GM12875 (cell line): ENCODE measurements at regions not wholly inside any gene's neighbourhood (a gene's known extent, or its start where the extent isn't known, plus 50 kb on each side); places are given as distances from the start of the nearest gene placed in this dataset.

Source experiments
- H3K4me3 ChIP-seq: one replicate; pipeline ENCODE4 v1.5.1; 2011; ENCODE audit warnings: low read depth, low read length, control low read depth
- TF ChIP-seq, protein P1 (sequence below): IDR thresholded peaks from 2 replicates; pipeline ENCODE4 v1.5.1; 2011; ENCODE audit warnings: low read depth, mild to moderate bottlenecking, control low read depth, inconsistent platforms, low read length, moderate library complexity, borderline replicate concordance; ENCODE audit not compliant: insufficient read depth

DNA sequence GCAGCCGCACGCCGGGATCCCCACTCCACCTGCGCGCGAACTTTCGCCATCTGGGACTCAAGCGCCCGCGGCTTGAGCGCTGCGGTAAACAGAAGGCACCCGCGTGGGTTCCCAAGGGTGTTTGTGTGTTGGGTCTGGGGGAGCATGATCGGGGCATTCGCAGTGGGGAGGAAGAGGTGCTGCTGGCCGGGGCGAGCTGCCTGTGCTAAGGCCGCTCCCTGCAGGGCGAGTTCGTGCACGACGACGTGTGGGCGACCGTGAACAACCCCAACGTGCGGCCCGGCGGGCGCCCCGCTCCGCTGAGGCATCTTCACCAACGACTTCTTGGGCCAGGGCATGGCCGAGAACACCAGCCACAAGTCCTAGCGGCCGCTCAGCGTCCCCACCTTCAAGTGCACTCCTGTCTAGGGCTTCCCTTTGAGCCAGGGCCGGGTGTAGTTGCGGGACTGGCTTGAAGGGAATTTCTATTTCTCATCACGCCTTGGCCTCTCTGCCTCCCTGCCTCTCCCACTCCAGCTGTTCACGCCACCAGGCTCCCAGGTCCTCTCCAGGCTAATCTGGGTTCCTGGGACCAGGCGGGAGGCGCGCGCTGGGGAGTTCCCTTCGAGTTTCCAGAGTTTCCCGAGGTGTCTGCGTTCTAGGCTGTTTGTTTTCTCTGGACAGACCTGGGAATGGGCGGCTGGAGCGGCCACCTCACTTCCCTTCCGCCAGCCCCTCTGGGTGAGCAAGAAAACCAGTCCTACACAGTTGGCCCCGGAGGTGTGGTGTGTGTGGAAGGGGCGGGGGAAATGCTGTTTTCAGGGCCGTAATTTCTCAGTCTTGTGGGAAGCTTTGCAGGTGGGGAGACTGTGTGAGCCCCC, 417.8 kb upstream of the TMTC1 start:
- no peak overlapping the region for H3K4me3 ChIP-seq
- TF ChIP-seq, protein P1, sequence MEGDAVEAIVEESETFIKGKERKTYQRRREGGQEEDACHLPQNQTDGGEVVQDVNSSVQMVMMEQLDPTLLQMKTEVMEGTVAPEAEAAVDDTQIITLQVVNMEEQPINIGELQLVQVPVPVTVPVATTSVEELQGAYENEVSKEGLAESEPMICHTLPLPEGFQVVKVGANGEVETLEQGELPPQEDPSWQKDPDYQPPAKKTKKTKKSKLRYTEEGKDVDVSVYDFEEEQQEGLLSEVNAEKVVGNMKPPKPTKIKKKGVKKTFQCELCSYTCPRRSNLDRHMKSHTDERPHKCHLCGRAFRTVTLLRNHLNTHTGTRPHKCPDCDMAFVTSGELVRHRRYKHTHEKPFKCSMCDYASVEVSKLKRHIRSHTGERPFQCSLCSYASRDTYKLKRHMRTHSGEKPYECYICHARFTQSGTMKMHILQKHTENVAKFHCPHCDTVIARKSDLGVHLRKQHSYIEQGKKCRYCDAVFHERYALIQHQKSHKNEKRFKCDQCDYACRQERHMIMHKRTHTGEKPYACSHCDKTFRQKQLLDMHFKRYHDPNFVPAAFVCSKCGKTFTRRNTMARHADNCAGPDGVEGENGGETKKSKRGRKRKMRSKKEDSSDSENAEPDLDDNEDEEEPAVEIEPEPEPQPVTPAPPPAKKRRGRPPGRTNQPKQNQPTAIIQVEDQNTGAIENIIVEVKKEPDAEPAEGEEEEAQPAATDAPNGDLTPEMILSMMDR: no peak

DNA sequence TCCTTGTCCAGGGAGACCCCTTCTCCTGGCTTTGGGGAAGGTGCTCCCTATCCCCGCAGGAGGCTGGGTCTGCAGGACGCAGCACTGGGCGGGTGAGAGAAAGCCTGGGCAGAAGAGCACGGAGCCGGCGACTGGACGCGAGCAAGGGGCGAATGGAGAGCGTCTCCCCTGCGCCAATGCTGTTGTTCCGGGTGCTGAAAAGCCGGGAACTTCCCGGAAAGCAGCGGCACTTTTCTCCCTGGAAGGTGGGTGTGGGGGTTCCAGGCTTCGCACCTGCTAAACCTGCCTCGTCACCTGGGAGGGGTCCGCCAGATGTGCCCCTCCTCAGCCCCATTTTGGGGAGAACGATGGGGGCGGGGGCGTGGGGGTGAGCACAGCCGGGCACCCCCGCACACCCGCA, 417.1 kb upstream of the TMTC1 start:
- TF ChIP-seq, protein P1: no peak
- no peak overlapping the region for H3K4me3 ChIP-seq

DNA sequence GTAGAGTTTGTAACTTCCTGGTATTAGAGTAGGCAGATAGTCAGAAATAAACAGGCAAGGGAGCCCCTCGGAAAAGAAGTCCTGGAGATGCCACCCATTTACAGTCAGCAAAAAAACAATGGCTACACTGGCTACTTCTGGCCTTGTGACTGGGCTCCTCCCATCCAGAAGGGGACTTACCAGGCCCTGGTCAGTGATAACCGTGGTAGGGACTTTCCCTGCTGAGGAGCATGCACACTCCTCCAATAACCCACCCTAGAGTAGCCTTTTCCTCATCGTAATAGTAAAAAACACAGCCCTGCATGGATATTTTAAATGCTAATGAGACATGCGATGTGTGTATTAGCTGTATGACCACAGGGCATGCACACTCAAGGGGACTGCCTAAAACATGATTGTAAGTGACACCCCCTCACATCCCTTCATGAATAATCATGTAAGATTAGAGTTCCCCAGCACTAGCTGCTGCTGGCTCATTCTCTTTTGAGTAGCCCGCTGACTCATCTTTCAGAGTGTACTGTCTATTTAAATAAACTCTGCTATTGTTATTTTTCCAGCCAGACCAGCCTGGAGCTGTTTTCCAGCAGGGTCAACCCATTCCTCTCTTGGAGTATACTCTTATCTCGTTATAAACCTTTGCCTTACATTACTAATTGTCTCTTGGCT, 413.8 kb upstream of the TMTC1 start:
- H3K4me3 ChIP-seq: no peak overlapping the region
- TF ChIP-seq, protein P1: no peak

DNA sequence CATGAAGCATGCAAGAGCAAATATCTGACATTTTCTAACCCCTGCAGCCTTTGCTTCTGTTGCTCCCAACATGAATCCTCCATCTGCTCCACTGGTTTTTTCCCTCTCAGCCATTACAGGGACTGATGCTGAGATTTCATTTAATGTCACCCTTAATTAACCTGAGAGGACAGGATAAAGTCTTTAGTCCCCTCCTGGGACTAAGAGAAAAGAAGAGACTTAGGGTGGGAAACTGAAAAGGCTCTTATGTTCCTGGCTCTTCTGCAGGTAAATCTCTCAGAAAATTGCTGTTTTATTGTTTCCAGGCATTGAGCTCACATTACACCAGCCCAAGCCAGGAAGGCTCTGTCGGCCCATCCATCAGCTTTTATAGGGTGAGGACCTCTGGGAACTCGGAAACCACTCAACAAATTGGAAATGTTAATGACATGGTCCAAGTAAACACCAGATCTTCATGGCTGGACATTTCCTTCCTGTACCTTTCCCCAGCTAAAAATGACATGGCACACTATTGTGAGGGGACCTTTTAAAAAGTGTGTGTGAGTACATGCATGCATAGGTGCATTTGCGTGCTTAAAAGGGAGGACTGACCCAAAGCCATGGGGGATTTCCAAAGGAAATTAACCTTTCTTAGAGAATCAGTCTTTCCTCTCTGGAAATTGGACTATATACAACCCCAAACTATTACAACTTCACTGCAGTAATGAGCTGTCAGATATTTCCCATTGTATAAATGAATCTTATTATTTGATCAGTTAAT, 408.1 kb upstream of the TMTC1 start:
- no peak overlapping the region for H3K4me3 ChIP-seq
- TF ChIP-seq, protein P1: no peak

DNA sequence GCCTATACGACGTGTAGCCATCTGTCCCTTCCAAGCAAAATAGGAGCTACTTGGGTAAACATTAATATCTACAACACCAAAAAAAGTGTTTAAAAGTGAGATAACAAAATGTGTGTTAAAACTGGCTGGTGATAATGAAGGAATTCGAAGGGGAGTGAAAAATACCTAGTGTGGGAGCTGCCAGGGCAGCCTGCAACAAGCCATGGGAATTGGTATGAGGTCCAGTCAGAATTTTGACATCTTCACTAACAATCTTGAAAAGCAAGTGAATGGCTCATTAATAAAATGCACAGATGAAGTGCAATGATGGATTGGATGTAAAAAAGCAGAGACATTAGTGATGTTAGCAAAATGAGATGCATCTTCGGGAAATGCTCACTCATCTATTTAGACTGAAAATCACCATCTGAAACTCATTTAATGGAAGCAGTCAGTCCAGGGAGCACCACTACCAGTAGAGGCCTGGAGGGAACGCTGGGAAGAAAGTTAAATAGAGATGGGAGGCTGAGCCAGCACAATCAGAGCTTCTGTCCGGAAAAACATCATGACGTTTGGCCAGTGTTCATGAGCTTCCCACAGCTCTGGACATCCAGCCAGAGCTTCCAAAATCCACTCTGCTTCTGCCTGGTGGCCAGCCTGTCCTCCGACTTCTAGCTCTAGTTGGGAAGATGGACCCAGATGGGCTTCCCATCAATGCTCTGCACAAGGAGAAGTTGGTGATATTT, 405.0 kb upstream of the TMTC1 start:
- TF ChIP-seq, protein P1: no peak
- H3K4me3 ChIP-seq: no peak overlapping the region

DNA sequence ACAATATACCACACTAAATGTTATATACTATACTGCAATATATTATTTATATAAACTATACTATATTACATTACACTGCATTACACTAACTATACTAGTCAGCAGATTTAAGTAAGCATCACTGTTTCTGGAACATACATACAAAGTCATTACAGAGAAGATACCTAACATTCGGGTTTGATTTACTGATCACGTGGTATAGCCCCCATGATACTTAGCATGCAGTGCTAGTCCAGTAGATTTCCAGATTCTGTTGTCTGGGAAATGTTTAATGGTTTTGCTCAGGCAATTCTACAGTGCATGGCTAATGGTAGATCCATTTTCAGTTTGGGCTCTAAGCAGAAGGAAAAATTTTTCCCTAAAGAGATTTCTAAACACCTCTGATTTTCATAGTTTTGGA, 403.7 kb upstream of the TMTC1 start:
- TF ChIP-seq, protein P1: no peak
- no peak overlapping the region for H3K4me3 ChIP-seq
